ENCODE measurements at regions not wholly inside any gene's neighbourhood (a gene's known extent, or its start where the extent isn't known, plus 50 kb on each side); places are given as distances from the start of the nearest gene placed in this dataset.
A peak's percentile ranks its signal among the peaks of the same experiment; 100 is the strongest.

DNA sequence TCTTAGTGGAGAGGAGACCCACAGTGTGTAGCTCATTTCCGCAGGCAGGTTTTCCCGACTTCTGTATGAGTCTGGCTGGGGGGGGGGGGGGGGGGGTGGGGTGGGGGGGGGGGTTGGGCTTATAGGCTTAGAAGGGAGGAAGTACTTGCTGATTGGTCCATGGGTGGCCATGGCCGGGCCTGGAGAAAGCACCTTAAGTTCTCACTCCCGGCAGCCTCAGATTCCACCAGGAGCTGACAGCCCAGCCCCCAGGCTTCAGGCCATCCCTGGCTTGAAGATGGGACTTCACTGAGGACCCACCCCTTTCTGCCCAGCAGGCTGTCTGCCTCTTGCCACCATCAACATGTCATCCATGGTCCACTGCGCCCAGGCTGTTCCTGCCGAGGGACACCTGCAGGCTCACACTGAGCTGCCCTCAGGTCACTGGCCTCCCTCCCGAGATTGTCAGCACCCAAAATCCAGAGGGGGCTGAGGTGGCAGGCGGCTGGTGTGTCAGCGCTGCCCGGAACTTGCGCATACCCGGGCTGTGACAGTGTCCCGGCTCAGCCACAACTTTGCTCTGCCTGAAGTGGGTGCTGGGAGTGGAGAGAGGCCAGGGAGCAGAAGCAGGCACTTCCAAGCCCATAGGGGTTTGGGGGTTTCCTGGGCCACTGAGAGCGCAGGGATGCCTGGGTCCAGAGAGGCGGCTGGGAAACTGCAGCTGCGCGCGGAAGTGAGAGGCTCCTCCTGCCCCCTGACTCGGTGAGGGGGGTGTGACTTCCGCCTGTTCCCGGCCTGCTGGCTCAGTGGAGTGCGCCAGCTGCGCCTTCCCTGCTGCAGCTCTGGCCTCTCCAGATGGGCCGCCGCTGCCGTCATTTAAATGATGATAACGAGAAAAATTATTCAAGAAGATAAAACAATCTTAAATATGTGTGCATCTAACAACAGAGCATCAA lies 256.1 kb downstream of the RPRM start:
- no peak overlapping the region for H3K4me3 ChIP-seq
- no peak for ATAC-seq
- H3K36me3 ChIP-seq: no peaks in the 10 kb centered on the region
- H3K27me3 ChIP-seq: no peaks in the 10 kb centered on the region
- H3K27ac ChIP-seq: no peak overlapping the region
- H3K4me1 ChIP-seq: no peaks in the 10 kb centered on the region
- intact Hi-C loops (cut with DNase I): no loop called here
- DNase-seq: no peak
- TF ChIP-seq, protein P1, sequence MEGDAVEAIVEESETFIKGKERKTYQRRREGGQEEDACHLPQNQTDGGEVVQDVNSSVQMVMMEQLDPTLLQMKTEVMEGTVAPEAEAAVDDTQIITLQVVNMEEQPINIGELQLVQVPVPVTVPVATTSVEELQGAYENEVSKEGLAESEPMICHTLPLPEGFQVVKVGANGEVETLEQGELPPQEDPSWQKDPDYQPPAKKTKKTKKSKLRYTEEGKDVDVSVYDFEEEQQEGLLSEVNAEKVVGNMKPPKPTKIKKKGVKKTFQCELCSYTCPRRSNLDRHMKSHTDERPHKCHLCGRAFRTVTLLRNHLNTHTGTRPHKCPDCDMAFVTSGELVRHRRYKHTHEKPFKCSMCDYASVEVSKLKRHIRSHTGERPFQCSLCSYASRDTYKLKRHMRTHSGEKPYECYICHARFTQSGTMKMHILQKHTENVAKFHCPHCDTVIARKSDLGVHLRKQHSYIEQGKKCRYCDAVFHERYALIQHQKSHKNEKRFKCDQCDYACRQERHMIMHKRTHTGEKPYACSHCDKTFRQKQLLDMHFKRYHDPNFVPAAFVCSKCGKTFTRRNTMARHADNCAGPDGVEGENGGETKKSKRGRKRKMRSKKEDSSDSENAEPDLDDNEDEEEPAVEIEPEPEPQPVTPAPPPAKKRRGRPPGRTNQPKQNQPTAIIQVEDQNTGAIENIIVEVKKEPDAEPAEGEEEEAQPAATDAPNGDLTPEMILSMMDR (IDR thresholded peaks at IDR 0.05): no peak
- H3K9me3 ChIP-seq: peaks cover 0 to 23% of the 10 kb centered on the region in 2 donors

DNA sequence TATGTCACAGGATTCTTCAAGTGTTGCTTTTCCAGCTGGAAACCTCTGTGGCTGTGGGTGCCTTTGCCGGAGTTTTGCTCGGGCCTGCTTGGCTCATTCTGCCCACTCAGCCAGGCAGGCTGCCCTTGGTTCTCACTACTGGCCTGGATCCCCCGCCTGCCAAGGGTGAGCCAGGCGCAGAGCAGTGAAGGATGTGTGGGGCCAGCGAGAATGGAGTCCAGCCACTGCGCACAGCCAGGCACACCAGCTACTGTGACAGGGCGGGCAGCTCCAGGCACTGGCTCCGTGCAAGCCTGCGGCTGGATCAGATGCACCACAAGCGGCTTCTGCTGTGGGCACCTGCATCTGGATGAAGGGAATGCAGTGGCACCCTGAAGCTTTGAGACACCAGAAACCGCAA lies 257.1 kb downstream of the RPRM start:
- H3K4me3 ChIP-seq: no peak overlapping the region
- H3K9me3 ChIP-seq: peaks cover 0 to 23% of the 10 kb centered on the region in 2 donors
- ATAC-seq (no peak), DNase-seq (peak in 1 of 4 donors; percentile 66)
- no peaks in the 10 kb centered on the region for H3K27me3 ChIP-seq
- H3K27ac ChIP-seq: no peak overlapping the region
- no peaks in the 10 kb centered on the region for H3K4me1 ChIP-seq
- intact Hi-C loops (cut with DNase I): no loop called here
- H3K36me3 ChIP-seq: no peaks in the 10 kb centered on the region
- TF ChIP-seq, protein P1 (IDR thresholded peaks at IDR 0.05): no peak

DNA sequence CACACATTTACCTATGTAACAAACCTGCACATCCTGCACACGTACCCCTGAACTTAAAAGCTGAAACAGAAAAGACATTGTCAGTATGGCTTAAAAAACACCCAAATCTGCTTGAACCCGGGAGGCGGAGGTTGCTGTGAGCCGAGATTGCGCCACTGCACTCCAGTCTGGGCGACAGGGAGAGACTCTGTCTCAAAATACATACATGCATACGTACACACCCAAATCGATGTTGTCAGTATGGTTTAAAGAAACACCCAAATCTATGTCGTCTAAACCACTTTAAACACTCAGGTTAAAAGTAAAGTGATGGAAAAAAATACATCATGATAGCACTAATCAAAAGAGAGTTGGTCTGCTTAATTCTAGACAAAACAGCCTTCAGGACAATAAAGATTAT lies 257.5 kb downstream of the RPRM start:
- no peak for ATAC-seq
- H3K4me1 ChIP-seq: no peaks in the 10 kb centered on the region
- H3K9me3 ChIP-seq: peaks cover 0 to 23% of the 10 kb centered on the region in 2 donors
- intact Hi-C loops (cut with DNase I): no loop called here
- H3K36me3 ChIP-seq: no peaks in the 10 kb centered on the region
- H3K27me3 ChIP-seq: no peaks in the 10 kb centered on the region
- H3K27ac ChIP-seq: no peak overlapping the region
- DNase-seq: no peak
- TF ChIP-seq, protein P1 (IDR thresholded peaks at IDR 0.05): no peak
- H3K4me3 ChIP-seq: no peak overlapping the region

DNA sequence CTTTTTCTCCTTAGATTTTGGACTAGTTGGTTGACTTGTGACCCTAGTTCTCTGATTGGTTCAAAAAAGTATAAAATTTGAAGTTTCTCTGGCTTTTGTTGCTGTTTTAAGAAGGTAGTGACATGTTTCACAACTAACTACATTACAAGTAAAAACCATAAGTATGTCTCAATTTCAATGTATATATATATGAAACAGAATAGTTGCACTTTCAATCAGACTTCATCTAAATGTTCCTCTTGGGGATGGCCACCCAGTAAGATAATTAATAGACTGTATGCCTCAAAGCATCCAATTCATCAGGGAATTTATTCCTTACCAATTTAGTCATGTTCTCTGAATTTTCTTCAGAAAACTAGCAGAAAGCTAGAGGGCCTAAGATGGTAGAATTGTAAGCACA lies 259.7 kb downstream of the RPRM start:
- intact Hi-C loops (cut with DNase I): no loop called here

DNA sequence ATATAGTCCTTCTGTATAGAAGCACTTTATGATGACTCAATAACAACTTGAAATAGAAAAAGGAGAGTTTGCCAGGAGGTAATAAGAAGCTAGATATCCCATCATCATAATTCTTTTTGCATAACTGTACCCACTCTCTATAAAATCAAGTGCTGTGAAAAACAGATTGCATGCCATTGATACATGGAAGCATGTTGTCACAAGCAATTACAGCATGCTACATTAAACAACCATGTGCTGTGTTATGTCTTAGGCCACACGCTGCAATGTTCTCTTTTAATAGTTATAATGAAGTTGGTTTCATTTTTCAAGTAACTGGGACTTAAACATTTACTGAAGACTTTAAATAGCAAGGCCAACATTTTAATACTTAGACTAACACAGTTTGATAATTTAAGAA lies 264.2 kb downstream of the RPRM start:
- ATAC-seq (no peak), DNase-seq (no peak)
- H3K36me3 ChIP-seq: no peaks in the 10 kb centered on the region
- H3K4me3 ChIP-seq: no peak overlapping the region
- no peaks in the 10 kb centered on the region for H3K27me3 ChIP-seq
- no peaks in the 10 kb centered on the region for H3K9me3 ChIP-seq
- no peaks in the 10 kb centered on the region for H3K4me1 ChIP-seq
- intact Hi-C loops (cut with DNase I): no loop called here
- H3K27ac ChIP-seq: no peak overlapping the region
- TF ChIP-seq, protein P1 (IDR thresholded peaks at IDR 0.05): no peak

More for the DNA sequence above, 259.7 kb downstream of the RPRM start:
- Histone ChIP-seq H3K4me3 (no peak overlapping the region), H3K27me3 (no peaks in the 10 kb centered on the region), H3K9me3 (peaks cover 0 to 12% of the 10 kb centered on the region in 2 donors), H3K36me3 (no peaks in the 10 kb centered on the region), H3K27ac (no peak overlapping the region), H3K4me1 (no peaks in the 10 kb centered on the region)
- DNase-seq (no peak), ATAC-seq (no peak)
- TF ChIP-seq, protein P1 (IDR thresholded peaks at IDR 0.05): no peak
